A172 (cell line): ENCODE measurements at regions not wholly inside any gene's neighbourhood (a gene's known extent, or its start where the extent isn't known, plus 50 kb on each side); places are given as distances from the start of the nearest gene placed in this dataset.

Source experiments
- DNase-seq: peaks from one replicate; pipeline ENCODE4 v3.0.0-alpha.2; 2015; ENCODE audit warnings: low spot score

DNA sequence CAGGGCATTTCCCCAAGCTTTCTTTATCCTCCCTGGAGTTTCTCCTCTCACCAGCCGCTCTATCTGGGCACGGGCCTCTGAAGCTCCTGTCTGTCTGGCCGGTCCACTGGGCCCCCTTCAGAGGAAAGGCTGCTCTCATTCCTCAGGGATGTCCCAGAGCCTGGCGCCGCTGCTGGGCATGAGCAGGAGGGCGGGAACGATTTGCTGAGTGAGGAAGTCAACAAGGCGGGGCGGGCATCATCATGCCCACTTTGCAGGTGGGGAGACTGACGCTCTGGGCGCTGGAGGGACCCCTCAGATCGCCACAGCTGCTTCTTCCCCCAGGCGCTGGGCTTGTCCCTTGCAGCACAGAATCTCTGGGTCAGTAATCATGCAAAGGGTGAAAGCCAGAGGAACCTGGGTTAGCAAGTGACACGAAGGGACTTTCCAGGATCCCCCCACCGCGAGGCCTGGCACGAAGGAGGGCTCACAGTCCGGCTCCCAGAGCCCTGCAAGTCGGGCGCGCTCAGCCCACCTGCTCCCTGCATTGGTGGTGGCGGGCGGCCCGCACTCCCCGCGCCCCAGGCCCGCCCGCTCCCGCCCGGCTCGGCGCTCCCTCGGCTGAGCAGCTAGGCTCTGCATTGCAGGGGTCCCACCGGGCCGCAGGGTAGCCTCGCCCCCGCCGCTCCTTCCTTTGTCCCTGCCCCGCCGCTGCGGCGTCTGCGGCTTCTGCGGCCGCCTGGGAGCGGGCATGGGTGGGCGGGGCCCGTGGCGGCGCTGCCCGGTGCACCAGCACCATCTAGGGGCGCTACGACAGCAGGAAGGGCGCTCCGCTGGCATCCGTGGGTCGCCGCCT is 157.8 kb downstream of the CYRIA start:
- DNase-seq, result no peak

DNA sequence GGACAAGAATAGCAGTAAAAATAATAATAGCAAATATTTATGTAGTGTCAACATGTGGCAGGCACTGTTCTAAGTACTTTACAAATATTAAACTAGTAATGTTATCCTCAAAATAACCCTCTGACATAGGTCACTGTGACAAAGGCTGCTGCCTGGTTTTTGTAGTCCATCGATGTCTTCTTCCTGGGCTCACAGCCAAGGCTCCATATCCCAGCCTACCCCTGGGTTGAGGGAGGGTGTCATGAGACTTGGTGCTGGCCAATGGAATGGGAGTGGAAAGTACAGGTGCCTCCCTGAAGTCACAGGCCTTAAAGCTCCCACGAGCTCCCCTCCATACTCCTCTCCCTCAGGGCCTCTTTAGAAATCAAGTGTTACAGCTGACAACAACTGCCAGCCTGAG is 159.3 kb downstream of the CYRIA start:
- no peak for DNase-seq

DNA sequence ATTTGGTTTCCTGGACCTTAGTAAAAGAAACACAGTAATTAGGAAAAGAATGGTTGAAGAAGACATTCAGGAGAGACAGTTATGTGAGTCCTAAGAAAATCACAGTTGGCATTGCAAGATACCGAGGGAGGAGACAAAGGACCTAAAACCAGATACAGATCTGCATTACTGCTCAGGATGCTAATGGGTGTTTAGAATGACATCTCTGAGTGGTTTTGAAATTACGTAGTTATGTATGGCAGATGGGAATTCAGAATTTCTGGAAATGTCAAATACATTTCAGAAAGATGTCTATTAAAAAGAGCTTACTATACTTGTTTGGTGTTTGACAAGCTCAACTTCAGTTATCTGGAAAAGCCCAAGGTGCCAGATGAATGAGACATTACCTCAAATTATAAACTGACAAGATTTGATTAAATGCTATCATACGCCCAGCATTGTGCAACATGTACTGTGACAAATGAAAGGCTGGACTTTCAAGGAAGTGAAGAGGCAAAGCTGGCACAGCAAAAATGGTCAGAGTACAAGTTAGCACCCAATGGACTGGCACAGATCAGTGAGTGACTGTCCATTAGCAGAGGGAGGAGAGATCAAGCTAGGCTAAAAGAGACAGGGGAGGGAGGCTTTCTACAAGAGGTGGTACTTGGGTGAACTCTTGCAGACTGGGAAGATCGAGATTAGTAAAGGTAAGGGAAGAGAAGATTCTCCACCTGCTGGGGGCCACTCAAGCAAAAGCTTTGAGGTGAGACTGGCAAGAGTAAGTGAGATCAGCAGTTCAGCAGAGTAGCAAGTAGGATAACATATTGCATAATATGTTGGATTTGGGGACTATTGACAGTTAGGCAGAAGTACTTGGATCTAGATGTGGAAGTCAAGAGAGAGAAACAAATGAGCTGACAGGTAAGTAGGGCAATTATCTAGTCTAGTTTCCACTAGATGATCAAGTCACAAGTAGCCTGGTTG is 168.9 kb downstream of the CYRIA start:
- DNase-seq, result no peak

DNA sequence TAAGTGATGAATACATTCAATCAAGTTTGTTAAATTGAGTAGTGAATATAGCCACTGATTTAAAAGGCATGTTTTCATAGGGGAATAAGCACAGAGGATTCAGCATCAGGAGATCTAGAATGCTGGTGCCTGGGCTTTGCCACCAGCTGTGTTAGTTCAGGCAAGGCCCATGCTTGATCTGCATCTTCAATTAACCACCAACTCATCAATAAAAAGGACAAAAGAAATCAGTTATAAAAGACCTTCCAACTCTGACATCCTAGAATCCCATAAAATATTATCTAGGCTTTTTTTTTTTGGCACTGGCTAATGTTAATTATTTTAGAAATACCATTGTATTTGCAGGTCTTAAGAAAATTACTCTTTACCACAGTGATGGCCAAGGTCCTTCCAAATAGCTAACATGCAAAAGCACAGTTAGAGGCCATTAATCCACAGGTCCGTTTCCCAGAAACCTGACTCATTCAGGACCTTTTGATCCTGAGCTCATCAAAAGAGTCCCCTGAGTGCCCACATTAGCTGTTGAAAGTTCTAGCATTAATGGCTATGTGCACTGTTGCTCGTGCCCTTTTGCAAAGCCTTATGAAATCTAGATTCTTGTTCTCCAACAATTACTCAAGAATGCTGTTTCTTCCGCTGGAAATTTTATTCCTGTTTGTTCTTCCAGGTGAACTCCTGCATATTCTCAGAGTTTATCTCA is 170.0 kb downstream of the CYRIA start:
- DNase-seq, result no peak

DNA sequence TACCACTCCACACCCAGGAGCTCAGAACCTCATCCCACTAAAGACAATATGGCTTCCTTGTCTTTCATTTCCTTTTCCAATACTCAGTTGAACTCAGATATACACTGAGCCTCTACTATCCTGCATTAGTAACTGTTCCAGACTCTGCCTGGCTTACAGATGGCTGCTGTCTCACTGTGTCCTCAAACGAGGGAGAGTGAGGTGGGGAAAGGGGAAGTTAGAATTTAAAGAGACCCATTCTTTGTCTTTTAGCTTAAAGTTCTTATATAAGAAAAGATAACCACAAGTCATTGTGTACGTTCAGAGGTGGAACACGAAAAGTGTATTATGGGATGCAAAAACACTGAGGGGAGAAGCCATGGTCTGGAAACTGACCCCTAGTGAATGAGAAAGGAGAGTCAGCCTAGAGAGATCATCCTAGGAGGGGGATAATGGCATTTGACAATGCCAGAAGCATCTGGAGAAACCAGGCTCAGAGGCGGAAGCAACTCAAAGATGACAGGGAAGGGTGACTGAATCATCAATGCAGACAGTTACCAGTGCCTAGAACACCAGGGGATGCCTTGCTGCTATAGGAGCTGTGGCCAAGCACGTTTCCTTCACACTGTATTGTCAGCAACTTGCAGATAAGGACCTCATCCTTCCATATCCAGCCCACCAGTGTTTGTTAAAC is 170.7 kb downstream of the CYRIA start:
- no peak for DNase-seq

DNA sequence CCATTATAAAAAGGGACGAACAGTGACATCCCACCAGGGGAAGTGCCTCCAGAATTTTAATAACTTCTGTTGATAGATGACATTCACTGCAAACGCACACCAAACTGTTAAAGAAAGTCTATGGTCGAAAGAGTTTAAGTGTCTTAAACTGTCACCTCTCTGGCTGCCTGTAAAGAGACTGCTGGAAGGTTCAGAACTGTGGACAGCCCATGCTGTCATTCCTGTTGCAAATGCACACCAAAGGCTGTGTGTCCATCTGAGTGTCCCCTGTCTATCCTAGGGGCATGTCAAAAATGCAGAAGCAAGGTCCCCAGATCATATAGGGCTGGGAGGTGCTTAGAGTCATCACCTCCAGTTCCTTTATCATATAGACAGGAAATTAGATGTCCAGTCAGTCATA is 171.8 kb downstream of the CYRIA start:
- no peak for DNase-seq

DNA sequence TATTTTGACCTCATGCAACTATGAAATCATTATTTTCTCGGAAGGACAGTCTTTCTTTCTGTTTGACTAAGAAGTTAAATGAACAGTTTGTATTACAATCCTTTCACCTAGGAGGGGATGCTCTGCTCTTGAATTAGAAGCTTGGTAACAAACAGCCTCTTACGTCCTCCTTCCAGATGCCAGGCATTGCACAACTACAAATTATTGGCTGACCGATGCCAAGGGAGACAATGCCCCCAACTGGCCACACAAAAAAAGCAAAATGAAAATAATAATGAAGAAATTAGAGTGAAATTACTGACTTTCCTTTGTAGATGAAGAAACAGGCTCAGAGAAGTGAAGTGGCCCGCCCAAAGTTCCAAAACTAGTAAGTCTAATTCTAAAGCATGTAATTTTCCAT is 177.9 kb downstream of the CYRIA start:
- DNase-seq, result no peak

DNA sequence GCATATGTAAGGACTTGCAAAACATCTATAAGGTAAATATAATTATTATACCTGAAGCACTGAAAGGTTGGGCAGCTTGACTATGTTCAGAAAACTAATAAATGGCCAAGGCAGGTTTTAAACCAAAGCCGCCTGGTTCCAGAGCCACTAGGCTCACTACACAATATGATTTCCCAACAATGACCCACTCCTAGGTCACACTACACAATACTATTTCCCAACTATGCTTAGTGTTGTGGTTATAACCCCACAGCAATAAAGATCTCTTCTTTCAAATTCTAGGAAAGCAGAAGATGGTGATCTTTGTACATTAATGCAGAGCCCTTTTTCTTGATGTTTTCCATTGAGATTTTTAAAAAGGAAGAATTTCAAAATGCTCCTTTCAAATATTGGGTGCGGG is 180.4 kb downstream of the CYRIA start:
- DNase-seq, result no peak

DNA sequence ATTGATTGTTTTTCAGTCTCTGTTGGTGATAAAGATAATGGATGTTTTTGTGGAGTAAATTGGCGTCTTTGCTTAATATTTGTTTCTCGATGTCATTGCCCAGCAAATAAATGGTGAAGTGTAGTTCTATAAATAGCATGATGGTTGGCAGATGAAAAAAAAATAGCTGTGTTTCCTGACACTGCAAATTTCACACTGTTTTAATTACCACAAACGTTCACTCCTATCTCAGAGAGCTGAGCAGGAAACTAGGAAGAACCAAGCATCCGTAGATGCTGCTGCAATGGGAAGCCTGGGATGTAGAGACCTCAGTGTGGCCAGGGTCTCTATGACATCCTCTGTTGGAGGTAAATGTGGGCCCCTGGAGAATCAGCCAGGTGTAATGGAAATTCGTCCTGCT is 183.2 kb downstream of the CYRIA start:
- DNase-seq, result no peak

DNA sequence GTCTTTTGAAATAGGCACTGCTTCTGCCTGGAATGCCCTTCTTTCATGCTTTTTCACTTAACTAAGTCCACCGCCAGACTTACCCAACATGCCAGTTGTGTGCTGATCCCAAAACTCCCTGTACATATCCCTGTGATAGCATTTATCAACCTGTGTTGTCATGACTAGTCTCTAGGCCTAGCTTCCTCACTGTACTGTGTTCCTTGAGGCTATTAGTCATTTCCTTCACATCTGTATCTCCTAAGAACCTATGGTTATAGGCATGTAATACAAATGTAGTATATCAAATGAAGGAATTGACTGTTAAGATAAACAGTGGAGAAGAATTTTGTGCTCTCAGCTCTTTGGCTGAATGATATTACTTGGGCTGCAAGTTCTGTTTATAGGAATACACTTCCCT is 184.3 kb downstream of the CYRIA start:
- DNase-seq, result no peak

DNA sequence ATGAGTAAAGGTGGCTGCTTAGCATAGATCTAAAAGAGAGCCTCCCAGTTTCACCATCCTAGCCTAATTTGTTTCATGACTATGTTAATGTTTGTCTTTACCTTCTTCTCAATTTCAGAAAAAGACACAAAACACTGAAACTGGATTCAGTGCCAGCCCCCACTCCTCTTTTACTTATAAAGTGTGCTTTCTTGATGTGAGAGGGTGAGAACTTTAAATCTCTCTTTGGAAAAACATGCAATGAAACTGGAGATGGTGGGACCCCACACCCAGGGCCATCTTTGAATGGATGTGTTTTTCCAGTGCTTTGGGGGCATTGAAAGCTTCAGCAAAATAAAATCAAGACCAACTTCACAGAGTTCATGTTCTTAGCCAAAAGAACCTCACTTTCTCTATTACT is 185.9 kb downstream of the CYRIA start:
- no peak for DNase-seq

DNA sequence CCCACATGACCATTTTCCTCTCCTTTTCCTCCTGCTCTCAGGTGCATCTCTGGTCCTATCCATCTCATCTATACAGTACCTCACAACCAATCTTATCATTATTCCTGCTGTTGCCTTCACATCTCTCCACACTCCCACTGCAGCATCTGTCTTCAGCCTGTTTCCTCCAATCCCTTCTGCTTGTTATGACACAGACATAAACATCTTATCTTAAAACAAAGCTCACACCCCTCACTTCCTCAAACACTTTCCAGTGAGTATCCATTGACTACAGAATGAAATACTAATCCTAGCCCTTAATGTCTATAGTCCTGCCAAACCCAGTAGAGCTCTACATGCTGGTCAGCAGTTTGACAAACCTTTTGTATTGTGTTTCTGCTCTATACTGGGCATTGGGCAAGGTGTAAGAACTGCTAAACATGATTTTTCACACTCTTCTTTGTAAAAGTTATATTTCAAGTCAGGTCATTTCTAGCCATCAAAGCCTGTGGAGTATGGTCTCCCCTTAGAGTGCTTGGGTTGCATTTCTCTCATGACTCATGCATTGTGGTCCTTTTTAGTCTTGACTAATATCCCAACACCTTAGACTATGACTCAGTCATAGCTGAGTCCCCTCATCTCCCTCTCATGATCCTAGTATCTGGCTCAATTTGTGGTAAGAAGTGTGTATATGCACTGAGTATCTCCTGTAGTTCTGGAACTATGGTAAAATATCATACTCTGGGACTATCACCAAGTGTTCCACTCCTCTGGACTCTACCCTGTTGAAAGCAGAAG is 187.0 kb downstream of the CYRIA start:
- no peak for DNase-seq

DNA sequence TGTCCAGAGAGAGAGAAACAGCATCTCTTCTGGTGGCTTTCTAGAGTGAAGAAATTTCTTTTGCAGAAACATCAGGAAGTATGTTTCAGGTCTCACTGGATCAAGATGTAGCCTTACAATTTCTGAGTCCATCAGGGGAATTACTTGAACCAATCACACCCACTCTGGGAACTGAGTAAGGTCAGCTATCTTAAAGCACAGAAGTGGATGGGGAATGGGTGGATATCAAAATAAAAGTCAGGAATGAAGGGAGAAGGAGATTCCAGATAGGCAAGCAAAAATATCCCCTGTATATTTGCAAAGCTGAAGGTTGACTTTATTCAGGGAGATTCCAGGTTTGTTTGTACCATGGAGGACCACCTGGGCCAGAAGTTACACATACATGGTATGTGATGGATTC is 188.0 kb downstream of the CYRIA start:
- DNase-seq, result no peak

DNA sequence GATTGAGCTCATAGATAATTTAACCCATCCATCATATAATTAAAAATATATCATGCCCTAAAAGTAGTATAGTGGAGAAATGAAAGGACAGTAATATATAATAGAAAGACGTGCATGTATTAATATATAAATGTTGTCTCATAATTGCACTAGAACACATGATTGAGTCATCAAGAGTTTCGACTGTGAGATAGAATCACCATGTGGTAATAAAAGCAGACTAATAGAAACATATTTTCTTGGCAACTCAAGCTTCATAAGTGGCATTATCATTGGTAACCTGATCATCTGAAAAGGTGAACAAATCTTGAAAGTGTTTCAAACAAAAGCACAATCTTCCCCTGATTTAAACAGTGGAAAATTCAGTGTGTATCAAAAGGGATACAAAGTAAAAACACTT is 188.8 kb downstream of the CYRIA start:
- no peak for DNase-seq

DNA sequence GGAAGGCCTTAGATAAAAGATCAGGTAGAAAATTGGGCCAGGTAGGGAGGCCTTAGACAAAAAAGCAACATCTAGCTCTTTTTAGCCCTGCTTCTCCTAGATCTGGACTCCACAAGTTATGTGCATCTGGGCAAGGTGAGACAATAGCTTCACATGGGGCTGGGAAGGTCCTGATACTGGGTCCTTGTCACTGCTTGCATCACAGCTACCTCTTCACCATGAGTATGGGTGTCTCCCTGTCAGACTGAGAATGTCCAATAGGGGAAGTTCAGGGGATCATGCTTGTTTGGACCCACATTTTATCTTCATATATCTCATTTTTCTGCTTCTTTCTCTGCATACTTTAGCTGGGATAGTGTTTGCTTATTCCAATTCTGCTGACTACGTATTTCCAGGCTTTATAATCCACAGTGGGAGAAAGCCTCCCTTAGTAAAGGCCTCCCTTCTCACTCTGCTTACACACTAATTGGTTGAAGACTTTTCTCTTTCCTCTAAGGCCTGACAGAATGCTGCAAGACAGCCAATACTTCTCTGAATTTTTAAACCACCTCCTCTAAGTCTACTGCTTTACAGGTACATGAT is 189.6 kb downstream of the CYRIA start:
- no peak for DNase-seq

DNA sequence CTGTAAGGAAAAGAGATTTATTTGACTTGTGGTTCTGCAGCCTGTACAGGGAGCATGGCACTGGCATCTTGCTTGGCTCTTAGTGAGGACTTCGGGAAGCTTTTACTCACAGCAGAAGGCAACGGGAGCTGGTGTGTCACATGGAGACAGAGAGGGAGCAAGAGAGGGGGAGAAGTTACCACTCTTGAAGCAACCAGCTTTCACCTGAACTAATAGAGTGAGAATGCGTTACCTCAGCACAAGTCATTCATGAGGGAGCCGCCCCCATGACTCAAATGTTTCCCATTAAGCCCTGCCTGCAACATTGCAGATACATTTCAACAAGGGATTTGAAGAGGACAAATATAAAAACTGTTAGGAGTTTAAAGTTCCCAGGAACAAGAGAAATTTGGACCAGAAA is 190.0 kb downstream of the CYRIA start:
- no peak for DNase-seq

DNA sequence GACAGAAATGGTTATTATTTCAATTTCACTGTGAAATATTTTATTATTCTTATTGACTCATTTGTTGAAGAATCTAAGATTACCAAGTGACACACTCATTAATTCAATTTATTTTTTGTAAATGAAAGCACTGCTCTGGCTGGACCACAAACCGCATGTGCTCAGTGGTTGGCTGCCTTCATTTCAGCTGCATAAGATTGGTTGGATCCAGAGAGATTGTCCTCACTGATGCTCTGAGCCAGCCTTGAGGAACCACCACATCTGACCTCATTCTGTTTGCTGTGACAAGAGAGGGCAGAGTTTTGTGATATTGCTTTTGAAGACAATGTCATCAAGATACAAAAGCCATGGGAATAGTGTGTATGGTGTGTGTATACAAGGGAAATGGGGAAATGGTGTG is 192.1 kb downstream of the CYRIA start:
- no peak for DNase-seq

DNA sequence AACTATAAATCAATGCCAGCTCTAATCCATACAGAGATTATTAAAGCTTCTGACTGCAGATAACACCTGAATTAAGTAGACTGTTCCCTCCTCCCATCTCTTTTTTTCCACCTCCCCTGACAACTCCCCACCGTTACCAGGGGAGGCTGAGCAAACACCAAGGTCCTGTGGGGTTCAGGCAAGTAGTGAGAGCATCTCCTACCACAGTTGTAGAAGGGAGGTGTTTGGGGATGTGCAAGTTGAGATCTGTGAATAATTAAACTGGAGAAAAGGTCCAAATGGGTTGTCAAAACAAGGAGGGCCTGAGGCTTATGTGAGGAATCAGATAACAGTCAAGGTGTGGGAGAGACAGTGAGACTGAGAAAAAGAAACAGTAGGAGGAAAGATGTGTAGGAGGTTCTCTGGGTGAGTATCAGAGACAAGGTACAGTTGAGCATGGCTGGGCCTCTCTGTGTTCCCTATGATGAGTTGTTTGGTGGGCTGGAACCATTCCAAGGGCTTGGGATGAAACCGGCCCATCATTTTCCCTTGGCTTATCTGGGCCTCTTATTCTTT is 194.6 kb downstream of the CYRIA start:
- no peak for DNase-seq

DNA sequence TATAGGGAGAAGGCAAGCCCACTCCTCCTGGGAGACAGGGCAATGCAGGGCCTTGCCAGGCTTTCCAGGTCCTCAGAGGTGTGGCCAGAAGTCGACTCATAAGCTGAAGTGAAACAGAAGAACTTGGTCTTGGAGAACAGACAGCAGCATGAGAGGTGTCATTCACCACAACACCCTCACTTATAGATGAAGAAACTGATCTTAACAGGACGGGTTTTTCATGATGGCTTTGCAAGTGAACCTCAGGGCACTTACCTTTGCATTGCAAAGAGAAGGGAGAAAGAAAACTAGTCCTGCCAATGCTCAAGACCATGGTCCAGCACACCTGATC is 198.8 kb downstream of the CYRIA start:
- no peak for DNase-seq

DNA sequence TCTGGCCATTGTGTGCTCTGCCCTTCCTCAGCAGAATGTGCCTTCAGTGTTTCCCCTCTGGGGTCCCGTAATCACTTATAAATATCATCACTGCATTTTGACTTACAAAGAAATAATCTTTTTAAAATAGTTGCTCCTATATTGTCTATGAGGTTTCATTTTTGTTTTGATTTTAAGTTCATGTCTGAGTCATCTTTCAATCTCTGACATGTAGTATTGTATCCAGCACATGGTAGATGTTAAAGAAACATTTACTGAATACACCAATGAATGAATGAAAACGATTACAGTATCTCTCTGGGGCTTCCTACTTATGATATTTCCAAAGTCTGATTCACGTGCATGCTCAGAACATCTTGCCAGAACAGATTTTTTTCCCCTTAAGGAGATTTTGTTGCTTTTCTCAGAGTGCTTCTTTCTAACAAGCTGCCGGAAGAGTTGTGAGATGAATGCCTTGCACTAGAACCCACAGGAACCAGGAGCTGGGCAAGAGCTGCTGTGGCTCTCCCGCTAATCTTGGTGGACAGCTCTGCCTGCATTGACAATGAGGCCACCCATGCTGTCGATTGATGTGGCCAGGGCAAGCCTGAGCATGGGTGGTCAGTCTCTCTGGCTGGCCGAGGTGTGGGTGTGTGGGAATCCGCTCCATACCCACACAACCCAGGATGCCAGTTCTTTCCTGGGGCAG is 199.4 kb downstream of the CYRIA start:
- no peak for DNase-seq
